HG03039 (cell line): ENCODE measurements at regions not wholly inside any gene's neighbourhood (a gene's known extent, or its start where the extent isn't known, plus 50 kb on each side); places are given as distances from the start of the nearest gene placed in this dataset.
A peak's percentile ranks its signal among the peaks of the same experiment; 100 is the strongest.
"Not testable (repeated sequence)": the region's sequence is repeated elsewhere in the genome, so short reads cannot be mapped to it uniquely, and the experiment has no call there.

Source experiments
- ATAC-seq: cut with Tn5 transposase; IDR thresholded peaks from one replicate; pipeline ENCODE4 v1.9.1; 2021; ENCODE audit warnings: mild to moderate bottlenecking, moderate library complexity; ENCODE audit not compliant: unreplicated experiment

- not testable (repeated sequence) for ATAC-seq
These were observed 372.4 kb downstream of the BCL2L11 start for GRCh38 chr2:111492995-111493719.

DNA sequence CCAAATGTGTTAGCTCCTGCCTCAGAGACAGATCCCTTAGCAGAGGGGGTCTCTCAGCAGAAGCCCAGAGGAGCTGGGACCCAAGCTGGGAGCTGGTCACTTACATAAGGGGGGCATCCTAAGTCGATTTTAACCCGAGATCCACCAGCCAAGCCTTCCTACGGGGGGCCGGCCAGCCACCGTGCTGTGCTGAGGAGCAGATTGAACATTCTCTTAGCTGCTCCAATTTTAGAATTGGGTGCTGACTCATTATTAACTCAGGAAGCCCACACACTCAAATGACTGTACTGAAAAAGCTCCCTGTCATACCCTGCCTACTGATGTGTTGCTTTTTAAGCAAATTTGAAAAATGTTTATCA, 373.0 kb downstream of the BCL2L11 start:
- ATAC-seq: peak; percentile 77

GRCh38 chr2:111494288-111494980, 373.7 kb downstream of the BCL2L11 start:
- not testable (repeated sequence) for ATAC-seq

GRCh38 chr2:111494981-111495315, 374.2 kb downstream of the BCL2L11 start:
- ATAC-seq: not testable (repeated sequence)

DNA sequence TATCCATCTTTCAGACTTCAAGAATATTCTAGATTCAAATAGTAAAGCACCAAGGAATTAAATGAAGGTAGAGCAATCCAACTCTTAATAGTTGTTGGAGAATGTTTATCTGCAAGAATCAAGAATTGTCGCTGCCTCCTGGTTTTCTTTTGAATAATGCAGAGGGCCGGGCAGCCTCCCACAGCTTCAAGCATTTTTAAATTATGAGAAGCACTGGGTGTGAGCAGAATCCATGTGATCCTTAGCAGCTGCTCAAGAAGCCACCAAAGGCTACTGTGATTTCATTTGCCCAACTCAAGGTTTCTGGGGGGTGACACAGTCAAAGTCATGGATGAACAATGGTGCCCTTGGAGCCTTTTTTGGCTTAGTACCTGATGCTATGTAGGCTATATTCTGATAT, 374.9 kb downstream of the BCL2L11 start:
- ATAC-seq: not testable (repeated sequence)

DNA sequence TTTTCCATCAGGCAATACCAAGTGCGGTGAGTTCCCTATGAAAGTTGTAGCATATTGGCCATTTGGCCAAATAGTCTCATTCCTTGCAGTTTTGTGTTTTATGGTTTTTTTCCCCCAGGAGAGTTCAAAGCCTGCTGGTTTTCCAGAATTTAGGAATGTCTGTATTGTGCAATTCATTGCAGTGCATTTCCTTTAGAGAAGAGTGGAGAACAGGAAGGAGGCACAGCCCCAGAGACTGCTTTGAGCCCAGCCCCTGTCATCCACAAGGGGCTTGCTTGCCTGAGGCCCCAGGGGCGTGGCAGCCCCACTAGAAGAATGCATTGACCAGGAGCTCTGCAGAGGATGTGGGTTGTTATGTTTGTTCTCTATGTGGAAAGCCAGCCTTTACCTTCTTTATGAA, 375.5 kb downstream of the BCL2L11 start:
- ATAC-seq: not testable (repeated sequence)

- not testable (repeated sequence) for ATAC-seq
These were observed 376.1 kb downstream of the BCL2L11 start for GRCh38 chr2:111496860-111497259.

DNA sequence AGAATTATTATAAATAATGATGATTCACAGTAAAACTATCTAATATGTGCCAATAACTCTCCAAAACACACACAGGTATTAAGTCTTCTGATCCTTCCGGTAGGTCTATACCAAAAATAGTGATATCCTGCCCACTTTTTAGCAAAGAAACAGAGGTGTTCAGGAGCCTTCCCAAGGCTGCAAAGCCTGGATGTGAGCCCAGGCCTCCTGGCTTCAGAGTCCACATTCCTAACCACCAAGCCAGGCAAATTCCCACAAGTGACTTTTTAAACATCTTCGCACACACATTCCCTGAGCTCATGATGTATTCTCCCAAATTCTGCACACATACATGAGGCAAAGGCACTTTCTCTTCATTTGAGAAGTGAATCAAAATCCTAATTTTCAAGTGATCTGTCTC, 376.6 kb downstream of the BCL2L11 start:
- not testable (repeated sequence) for ATAC-seq

- not testable (repeated sequence) for ATAC-seq
These were observed 379.9 kb downstream of the BCL2L11 start for GRCh38 chr2:111500536-111501062.

DNA sequence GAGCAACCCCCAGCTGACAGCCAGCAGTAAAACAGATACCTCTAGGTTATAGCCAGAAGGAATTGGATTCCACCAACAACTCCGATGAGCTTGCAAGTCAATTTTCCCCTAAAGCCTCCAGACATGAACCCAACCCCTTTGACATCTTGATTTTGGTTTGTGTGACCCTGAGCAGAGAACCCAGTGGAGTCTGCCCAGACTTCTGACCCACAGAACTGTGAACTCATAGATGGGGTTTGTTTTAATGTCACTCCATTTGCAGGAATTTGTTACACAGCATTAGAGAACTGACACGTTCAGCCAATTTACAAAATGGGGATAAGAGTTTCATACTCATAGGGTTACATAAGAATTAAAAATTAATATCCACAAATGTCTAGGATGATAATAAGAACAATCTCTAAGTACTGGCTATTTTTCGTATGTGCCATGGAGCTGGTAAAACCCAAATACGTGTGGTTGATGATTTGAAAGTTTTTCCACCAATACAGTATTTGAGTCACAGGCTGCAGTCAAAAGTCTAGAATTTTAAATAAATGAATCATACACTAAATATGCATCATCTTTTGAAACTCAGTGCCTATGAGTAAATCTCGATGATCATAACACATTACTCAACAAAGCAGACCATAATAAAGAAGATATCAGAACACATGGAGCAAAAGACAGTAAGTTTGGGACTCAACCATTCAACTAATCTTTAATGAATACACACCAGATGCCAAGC, 380.0 kb downstream of the ANAPC1 start:
- ATAC-seq: not testable (repeated sequence)

- ATAC-seq: not testable (repeated sequence)
These were observed 379.4 kb downstream of the ANAPC1 start for GRCh38 chr2:111504571-111504942.

GRCh38 chr2:111505267-111505666, 378.7 kb downstream of the ANAPC1 start:
- ATAC-seq: not testable (repeated sequence)

DNA sequence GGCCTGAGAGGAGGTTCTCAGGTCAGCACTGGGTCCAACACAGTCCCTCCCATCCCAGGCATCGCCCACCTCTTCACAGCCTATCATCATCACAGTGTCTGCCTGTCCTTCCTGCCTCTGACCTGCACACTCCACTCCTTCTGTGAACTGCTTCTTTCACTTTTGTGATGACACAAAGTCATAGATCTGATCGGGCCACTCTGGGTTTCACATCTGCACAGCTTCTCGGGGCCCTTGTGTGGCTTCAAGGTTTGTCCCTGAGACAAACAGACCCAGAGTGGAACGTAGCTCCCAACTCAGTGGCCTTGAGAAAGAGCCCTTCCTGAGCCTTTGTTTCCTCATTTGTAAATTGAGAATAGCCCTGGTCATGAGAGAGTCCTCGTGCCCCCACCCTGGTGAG, 377.1 kb downstream of the ANAPC1 start:
- peak; percentile 88 for ATAC-seq

GRCh38 chr2:111509225-111509869, 374.6 kb downstream of the ANAPC1 start:
- ATAC-seq: not testable (repeated sequence)

DNA sequence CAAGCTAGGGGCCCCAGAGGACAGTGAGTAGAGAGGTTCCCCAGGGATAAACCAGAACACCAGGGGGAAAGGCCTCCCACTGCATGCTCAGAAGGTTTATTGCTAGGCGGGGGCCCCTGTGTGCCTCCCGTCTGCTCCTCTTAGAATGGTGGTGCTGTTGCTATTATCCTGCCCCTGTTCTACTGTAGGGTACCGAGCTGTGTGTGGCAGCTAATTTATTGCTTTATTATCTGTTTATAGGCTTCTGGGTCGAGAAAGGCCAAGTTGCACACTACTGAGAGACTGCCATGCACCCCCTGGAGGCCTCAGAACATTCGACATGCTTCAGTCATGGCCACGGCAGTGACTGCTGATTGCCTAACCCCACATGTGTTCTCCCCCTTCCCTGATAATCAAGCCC, 373.6 kb downstream of the ANAPC1 start:
- ATAC-seq: not testable (repeated sequence)

DNA sequence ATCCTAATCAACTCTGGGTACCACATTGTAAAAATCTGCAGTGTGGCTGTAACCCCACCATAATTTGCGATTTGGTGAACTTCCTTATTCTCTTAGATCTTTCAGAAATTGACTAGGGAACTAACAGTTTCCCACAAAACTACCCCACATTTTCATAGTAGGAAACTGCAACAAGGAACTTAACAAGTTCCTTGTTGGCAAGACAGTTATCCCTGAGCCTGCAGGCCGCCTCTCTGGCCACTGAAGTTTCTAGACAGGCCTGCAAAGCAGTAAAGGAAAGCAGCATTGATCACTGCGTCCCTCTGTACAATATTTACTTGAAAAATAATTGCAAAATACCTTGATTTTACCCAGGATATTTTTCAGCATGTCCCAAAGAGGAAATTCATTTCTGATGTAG, 372.9 kb downstream of the ANAPC1 start:
- not testable (repeated sequence) for ATAC-seq

DNA sequence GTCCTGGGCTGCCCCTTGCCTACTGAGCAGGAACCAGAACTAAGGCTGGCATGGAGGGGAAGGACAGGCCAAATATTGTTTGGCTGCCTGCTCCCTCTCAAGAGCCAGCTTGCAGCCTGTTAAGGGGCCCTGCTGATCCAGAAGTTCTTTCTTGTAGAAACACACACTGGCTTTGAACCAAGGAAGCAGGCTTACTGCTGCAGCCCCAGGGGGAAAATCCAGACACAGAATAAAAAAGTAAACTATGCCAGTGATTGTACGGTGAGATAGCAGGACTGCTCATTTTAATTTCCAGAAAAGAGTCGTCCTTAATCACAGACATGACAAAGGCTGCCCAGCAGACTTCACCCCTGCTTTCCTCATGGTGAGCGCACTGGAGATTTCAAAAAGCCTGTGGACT, 371.6 kb downstream of the ANAPC1 start:
- not testable (repeated sequence) for ATAC-seq

- ATAC-seq: not testable (repeated sequence)
These were observed 369.9 kb downstream of the ANAPC1 start for GRCh38 chr2:111514138-111514537.

DNA sequence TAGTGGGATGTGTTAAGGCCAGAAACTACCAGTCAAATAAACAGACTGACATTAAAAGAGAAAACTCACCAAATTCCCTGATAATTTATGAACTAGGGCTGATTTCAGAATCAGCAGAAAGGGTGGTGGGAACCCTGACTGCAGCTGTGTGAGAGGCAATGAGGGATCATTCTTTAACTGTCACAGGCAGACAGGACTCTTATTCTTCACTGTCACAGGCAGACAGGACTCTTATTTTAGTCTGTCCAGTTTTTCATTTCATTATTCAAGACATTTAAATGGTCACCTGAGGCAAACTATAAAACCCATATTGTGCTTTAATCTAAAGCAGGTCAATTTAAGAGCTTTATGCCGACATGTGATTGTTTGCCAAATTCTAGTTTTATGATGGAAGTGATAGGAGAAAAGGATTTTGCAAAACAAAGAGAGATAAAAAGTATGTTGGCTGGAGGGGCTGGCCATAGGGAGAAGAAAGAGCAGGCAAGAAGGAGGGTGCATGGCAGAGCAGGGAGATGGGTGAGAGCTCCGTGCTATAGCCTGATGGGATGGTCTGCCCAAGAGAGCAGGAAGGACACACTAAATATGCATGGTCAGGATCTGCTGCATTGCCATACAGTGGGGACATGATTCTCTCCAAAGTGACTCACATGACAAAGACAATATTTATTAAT, 366.8 kb downstream of the ANAPC1 start:
- ATAC-seq: not testable (repeated sequence)

DNA sequence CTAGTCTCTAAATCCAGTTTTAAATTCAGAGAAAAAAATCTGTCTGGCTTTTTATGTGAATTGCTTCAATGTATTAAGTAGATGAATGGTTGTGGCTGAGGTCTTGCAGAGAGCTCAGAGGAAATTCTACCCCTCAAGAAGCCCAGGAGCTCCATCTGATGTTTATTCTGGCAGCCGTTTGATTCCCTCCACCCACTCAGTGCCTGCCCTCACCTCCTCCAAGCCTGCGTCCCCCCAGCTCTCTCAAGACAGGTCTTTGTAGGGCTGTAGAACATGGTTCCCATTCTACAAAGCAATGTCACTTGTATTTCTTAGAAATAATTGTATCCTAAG, 366.3 kb downstream of the ANAPC1 start:
- not testable (repeated sequence) for ATAC-seq

GRCh38 chr2:111519071-111519470, 364.9 kb downstream of the ANAPC1 start:
- no peak for ATAC-seq
